PC-3 (cell line): ENCODE measurements at regions not wholly inside any gene's neighbourhood (a gene's known extent, or its start where the extent isn't known, plus 50 kb on each side); places are given as distances from the start of the nearest gene placed in this dataset.

ENCODE experiments used
- ATAC-seq: fragments of 200-7000 bp; cut with Tn5 transposase; 2 replicates; pipeline ENCODE4 v1.9.1; 2020; ENCODE audit warnings: mild to moderate bottlenecking, moderate library complexity
- BruUV-seq: library from RNA; stranded (reverse); fragments of 400-500 nt; replicated peaks from 2 replicates; lab custom pipeline; 2021; lab: Mats Ljungman, UMichigan
- CTCF ChIA-PET: fragments of 300-600 bp; sonication (Branson Sonifier 250); formaldehyde crosslinking; loops from one replicate; lab custom pipeline; 2022; ENCODE audit warnings: antibody characterized with exemption; lab: Charles Lee
- POLR2A ChIA-PET: fragments of 300-600 bp; sonication (Branson Sonifier 250); formaldehyde crosslinking; loops from one replicate; lab custom pipeline; 2022; ENCODE audit warnings: antibody characterized with exemption; ENCODE audit not compliant: unreplicated experiment; lab: Charles Lee
- DNase-seq: peaks from one replicate; pipeline ENCODE4 v3.0.0-alpha.2; 2015
- H2AFZ ChIP-seq: fragments of 300-600 bp; sonication (generic); 2 replicates; pipeline ENCODE4 v1.6.0; 2016; ENCODE audit warnings: antibody characterized with exemption, low read length
- H3F3A ChIP-seq: fragments of 300-600 bp; sonication (generic); one replicate; pipeline ENCODE4 v1.6.0; 2017; ENCODE audit warnings: antibody characterized with exemption, low read length, control low read depth, mild to moderate bottlenecking; ENCODE audit not compliant: unreplicated experiment
- H3K27ac ChIP-seq: fragments of 300-600 bp; sonication (generic); 2 replicates; pipeline ENCODE4 v1.5.1; 2016; ENCODE audit warnings: mild to moderate bottlenecking, low read length
- H3K27me3 ChIP-seq: fragments of 300-600 bp; sonication (generic); 2 replicates; pipeline ENCODE4 v1.6.1; 2016; ENCODE audit warnings: low read length, mixed read lengths
- H3K36me3 ChIP-seq: fragments of 300-600 bp; sonication (generic); 2 replicates; pipeline ENCODE4 v1.6.1; 2016; ENCODE audit warnings: low read depth, mixed run types, low read length, mixed read lengths
- H3K4me1 ChIP-seq: fragments of 300-600 bp; sonication (generic); 2 replicates; pipeline ENCODE4 v1.5.1; 2016; ENCODE audit warnings: low read length; ENCODE audit not compliant: insufficient read depth
- H3K4me2 ChIP-seq: fragments of 300-600 bp; sonication (generic); 2 replicates; pipeline ENCODE4 v1.6.0; 2016; ENCODE audit warnings: low read length
- H3K4me3 ChIP-seq: fragments of 300-600 bp; sonication (generic); 2 replicates; pipeline ENCODE4 v1.5.1; 2016; ENCODE audit warnings: mild to moderate bottlenecking, low read length, mixed read lengths
- H3K79me2 ChIP-seq: fragments of 300-600 bp; sonication (generic); 2 replicates; pipeline ENCODE4 v1.6.1; 2017; ENCODE audit warnings: low read length, mixed read lengths
- H3K9ac ChIP-seq: fragments of 300-600 bp; sonication (generic); 2 replicates; pipeline ENCODE4 v1.6.0; 2016; ENCODE audit warnings: mild to moderate bottlenecking, low read length
- H3K9me2 ChIP-seq: fragments of 300-600 bp; sonication (generic); replicated peaks from 2 replicates; pipeline ENCODE4 v1.6.1; 2016; ENCODE audit warnings: mixed run types, low read length, mixed read lengths
- H3K9me3 ChIP-seq: fragments of 300-600 bp; sonication (generic); 2 replicates; pipeline ENCODE4 v1.6.1; 2016; ENCODE audit warnings: low read length, mixed read lengths
- H4K20me1 ChIP-seq: fragments of 300-600 bp; sonication (generic); 2 replicates; pipeline ENCODE4 v1.6.1; 2016; ENCODE audit warnings: low read length, mixed read lengths
- CTCF ChIP-seq: fragments of 300-600 bp; sonication (generic); conservative IDR thresholded peaks from 2 replicates; pipeline ENCODE4 v1.5.1; 2017; ENCODE audit warnings: antibody characterized with exemption, low read depth, mild to moderate bottlenecking, low read length
- EZH2 ChIP-seq: fragments of 300-600 bp; sonication (generic); IDR thresholded peaks from one replicate; pipeline ENCODE4 v1.6.1; 2017; ENCODE audit warnings: antibody characterized with exemption, mild to moderate bottlenecking, low read length; ENCODE audit not compliant: unreplicated experiment
- EZH2phosphoT487 ChIP-seq: fragments of 300-600 bp; sonication (generic); IDR thresholded peaks from 2 replicates; pipeline ENCODE4 v1.6.1; 2018; ENCODE audit warnings: mild to moderate bottlenecking, antibody characterized with exemption, low read length, borderline replicate concordance
- intact Hi-C: fragments of 100-400 bp; cut with micrococcal nuclease; formaldehyde crosslinking; loops from 2 replicates; pipeline ENCODE4 v1.9.0; 2023

GRCh38 chr5:88490874-88491273, 222.2 kb upstream of the TMEM161B start:
- Histone ChIP-seq H3K9ac (no peak overlapping the region), H3K4me1 (no peaks in the 10 kb centered on the region), H3K36me3 (no peaks in the 10 kb centered on the region), H3K9me2 (no peaks in the 10 kb centered on the region), H3F3A (no peaks in the 10 kb centered on the region), H3K79me2 (no peaks in the 10 kb centered on the region), H4K20me1 (no peaks in the 10 kb centered on the region), H2AFZ (no peak overlapping the region), H3K9me3 (no peaks in the 10 kb centered on the region), H3K4me3 (no peak overlapping the region), H3K27me3 (no peaks in the 10 kb centered on the region), H3K27ac (no peak overlapping the region), H3K4me2 (no peak overlapping the region)
- no TSS peak for BruUV-seq
- ChIA-PET CTCF (interaction anchor here (0.5 kb wide), 1 partner anchor 194 kb away, joined by 3 read pairs; no protein-coding TSS in a partner anchor), POLR2A (no interaction called here)
- DNase-seq (no peak), ATAC-seq (no peak)
- intact Hi-C loops = no loop called here
- TF ChIP-seq EZH2 (no peak), CTCF (no peak), EZH2phosphoT487 (no peak)

- no peaks in the 10 kb centered on the region for H3K27me3 ChIP-seq
- no peaks in the 10 kb centered on the region for H4K20me1 ChIP-seq
- POLR2A ChIA-PET = no interaction called here
- CTCF ChIA-PET = no interaction called here
- no TSS peak for BruUV-seq
- H3K9me2 ChIP-seq = no peaks in the 10 kb centered on the region
- no peak overlapping the region for H3K27ac ChIP-seq
- no peak for TF ChIP-seq EZH2
- no peak for TF ChIP-seq CTCF
- TF ChIP-seq EZH2phosphoT487 = no peak
- no peaks in the 10 kb centered on the region for H3K4me1 ChIP-seq
- no peak overlapping the region for H3K4me2 ChIP-seq
- no peak overlapping the region for H3K9ac ChIP-seq
- intact Hi-C loops = no loop called here
- no peak overlapping the region for H3K4me3 ChIP-seq
- H3K79me2 ChIP-seq = no peaks in the 10 kb centered on the region
- ATAC-seq = no peak
- H3K36me3 ChIP-seq = no peaks in the 10 kb centered on the region
- H3K9me3 ChIP-seq = no peaks in the 10 kb centered on the region
- no peak for DNase-seq
- no peaks in the 10 kb centered on the region for H3F3A ChIP-seq
- no peak overlapping the region for H2AFZ ChIP-seq
Observed at GRCh38 chr5:88489364-88489763, 220.7 kb upstream of the TMEM161B start.

GRCh38 chr5:88488561-88488960, 219.9 kb upstream of the TMEM161B start:
- no peak overlapping the region for H3K4me2 ChIP-seq
- H3K79me2 ChIP-seq = no peaks in the 10 kb centered on the region
- no peak overlapping the region for H3K4me3 ChIP-seq
- DNase-seq (no peak), ATAC-seq (no peak)
- no peaks in the 10 kb centered on the region for H3K4me1 ChIP-seq
- no TSS peak for BruUV-seq
- no peak overlapping the region for H2AFZ ChIP-seq
- ChIA-PET CTCF (no interaction called here), POLR2A (no interaction called here)
- no peaks in the 10 kb centered on the region for H4K20me1 ChIP-seq
- H3K9me2 ChIP-seq = no peaks in the 10 kb centered on the region
- no peak overlapping the region for H3K9ac ChIP-seq
- H3K36me3 ChIP-seq = no peaks in the 10 kb centered on the region
- intact Hi-C loops = no loop called here
- TF ChIP-seq EZH2phosphoT487 = no peak
- no peak for TF ChIP-seq CTCF
- no peak for TF ChIP-seq EZH2
- no peak overlapping the region for H3K27ac ChIP-seq
- H3K27me3 ChIP-seq = no peaks in the 10 kb centered on the region
- H3F3A ChIP-seq = no peaks in the 10 kb centered on the region
- no peaks in the 10 kb centered on the region for H3K9me3 ChIP-seq
